ENCODE measurements at regions not wholly inside any gene's neighbourhood (a gene's known extent, or its start where the extent isn't known, plus 50 kb on each side); places are given as distances from the start of the nearest gene placed in this dataset.

- Histone ChIP-seq H3K4me1 (ENCODE audit: control insufficient read depth, insufficient read depth, low read length) (no peaks in the 10 kb centered on the region), H3K4me3 (ENCODE audit: low read depth, low read length) (no peak overlapping the region), H3K9me3 (ENCODE audit: control insufficient read depth, insufficient read depth, low read length) (peaks cover 2% of the 10 kb centered on the region), H3K36me3 (ENCODE audit: control insufficient read depth, insufficient read depth, low read length) (no peaks in the 10 kb centered on the region), H3K27ac (ENCODE audit: low read depth, low read length) (no peak overlapping the region), H3K27me3 (ENCODE audit: control insufficient read depth, insufficient read depth, low read length) (no peaks in the 10 kb centered on the region)
- DNase-seq (ENCODE audit: low read depth in 4 of 6, low spot score in 6 of 6) = no peak
- 93% methylated on average over 5 of the region's 7 CpGs for WGBS (ENCODE audit: insufficient coverage)
These were observed 173.8 kb upstream of the ZKSCAN2 start for GRCh38 chr16:25431472-25431871.

DNA sequence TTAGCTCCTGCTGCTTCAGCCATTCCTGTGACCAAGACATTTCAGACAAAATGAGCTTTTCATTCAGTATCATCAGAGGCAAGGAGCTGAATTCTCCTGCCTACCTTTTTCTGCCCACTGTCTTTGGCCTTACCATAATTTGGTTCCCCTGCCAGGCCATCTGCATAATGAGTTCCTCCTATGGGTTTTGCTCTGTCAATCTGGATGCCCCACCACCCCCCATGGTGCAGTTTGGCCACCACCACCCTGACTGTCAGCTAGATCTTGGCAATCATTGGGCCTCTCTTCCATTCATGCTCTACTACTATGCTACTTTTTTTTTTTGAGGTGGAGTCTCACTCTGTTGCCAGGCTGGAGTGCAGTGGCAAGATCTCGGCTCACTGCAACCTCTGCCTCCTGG lies 169.2 kb upstream of the ZKSCAN2 start:
- H3K4me3 ChIP-seq (ENCODE audit: low read depth, low read length) = no peak overlapping the region
- H3K27me3 ChIP-seq (ENCODE audit: control insufficient read depth, insufficient read depth, low read length) = no peaks in the 10 kb centered on the region
- H3K4me1 ChIP-seq (ENCODE audit: control insufficient read depth, insufficient read depth, low read length) = no peaks in the 10 kb centered on the region
- H3K9me3 ChIP-seq (ENCODE audit: control insufficient read depth, insufficient read depth, low read length) = peaks cover 2% of the 10 kb centered on the region
- 86% methylated on average over 1 of the region's 1 CpG for WGBS (ENCODE audit: insufficient coverage)
- no peaks in the 10 kb centered on the region for H3K36me3 ChIP-seq (ENCODE audit: control insufficient read depth, insufficient read depth, low read length)
- no peak for DNase-seq (ENCODE audit: low read depth in 4 of 6, low spot score in 6 of 6)
- no peak overlapping the region for H3K27ac ChIP-seq (ENCODE audit: low read depth, low read length)

GRCh38 chr16:25419681-25420080 lies 162.0 kb upstream of the ZKSCAN2 start:
- DNase-seq (ENCODE audit: low read depth in 4 of 6, low spot score in 6 of 6) = peak in 2 of 6 donors; percentile 29 to 34
- H3K27ac ChIP-seq (ENCODE audit: low read depth, low read length) = no peak overlapping the region
- H3K9me3 ChIP-seq (ENCODE audit: control insufficient read depth, insufficient read depth, low read length) = no peaks in the 10 kb centered on the region
- H3K4me1 ChIP-seq (ENCODE audit: control insufficient read depth, insufficient read depth, low read length) = no peaks in the 10 kb centered on the region
- H3K27me3 ChIP-seq (ENCODE audit: control insufficient read depth, insufficient read depth, low read length) = no peaks in the 10 kb centered on the region
- no peaks in the 10 kb centered on the region for H3K36me3 ChIP-seq (ENCODE audit: control insufficient read depth, insufficient read depth, low read length)
- WGBS (ENCODE audit: insufficient coverage) = 58% methylated on average over 2 of the region's 3 CpGs
- H3K4me3 ChIP-seq (ENCODE audit: low read depth, low read length) = no peak overlapping the region

DNA sequence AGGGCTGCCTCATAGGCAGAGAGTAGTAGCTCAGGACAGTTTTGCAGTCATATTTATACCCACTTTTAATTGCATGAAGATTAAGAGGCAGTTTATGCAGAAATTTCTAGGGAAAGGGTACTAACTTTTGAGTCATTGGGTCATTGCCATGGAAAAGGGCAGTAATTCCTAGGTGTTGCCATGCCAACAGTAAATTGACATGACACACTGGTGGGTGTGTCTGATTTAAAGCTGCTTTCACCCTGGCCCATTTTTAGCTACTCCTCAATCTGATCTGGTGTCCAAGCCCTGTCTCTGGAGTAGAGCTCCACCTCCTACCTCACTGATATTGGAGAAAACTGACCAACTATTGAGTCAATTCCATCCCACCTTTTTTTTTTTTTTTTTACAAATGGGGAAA lies 161.5 kb upstream of the ZKSCAN2 start:
- Histone ChIP-seq H3K9me3 (ENCODE audit: control insufficient read depth, insufficient read depth, low read length) (no peaks in the 10 kb centered on the region), H3K4me3 (ENCODE audit: low read depth, low read length) (no peak overlapping the region), H3K27ac (ENCODE audit: low read depth, low read length) (no peak overlapping the region), H3K4me1 (ENCODE audit: control insufficient read depth, insufficient read depth, low read length) (no peaks in the 10 kb centered on the region), H3K36me3 (ENCODE audit: control insufficient read depth, insufficient read depth, low read length) (no peaks in the 10 kb centered on the region), H3K27me3 (ENCODE audit: control insufficient read depth, insufficient read depth, low read length) (no peaks in the 10 kb centered on the region)
- no peak for DNase-seq (ENCODE audit: low read depth in 4 of 6, low spot score in 6 of 6)

- no peak overlapping the region for H3K27ac ChIP-seq (ENCODE audit: low read depth, low read length)
- H3K27me3 ChIP-seq (ENCODE audit: control insufficient read depth, insufficient read depth, low read length) = no peaks in the 10 kb centered on the region
- DNase-seq (ENCODE audit: low read depth in 4 of 6, low spot score in 6 of 6) = no peak
- WGBS (ENCODE audit: insufficient coverage) = 100% methylated on average over 1 of the region's 2 CpGs
- H3K36me3 ChIP-seq (ENCODE audit: control insufficient read depth, insufficient read depth, low read length) = no peaks in the 10 kb centered on the region
- H3K4me3 ChIP-seq (ENCODE audit: low read depth, low read length) = no peak overlapping the region
- H3K9me3 ChIP-seq (ENCODE audit: control insufficient read depth, insufficient read depth, low read length) = no peaks in the 10 kb centered on the region
- H3K4me1 ChIP-seq (ENCODE audit: control insufficient read depth, insufficient read depth, low read length) = no peaks in the 10 kb centered on the region
These were observed 158.4 kb upstream of the ZKSCAN2 start for GRCh38 chr16:25416002-25416401.

GRCh38 chr16:25413975-25414374 lies 156.3 kb upstream of the ZKSCAN2 start:
- no peaks in the 10 kb centered on the region for H3K27me3 ChIP-seq (ENCODE audit: control insufficient read depth, insufficient read depth, low read length)
- H3K4me1 ChIP-seq (ENCODE audit: control insufficient read depth, insufficient read depth, low read length) = no peaks in the 10 kb centered on the region
- no peak overlapping the region for H3K4me3 ChIP-seq (ENCODE audit: low read depth, low read length)
- no peaks in the 10 kb centered on the region for H3K9me3 ChIP-seq (ENCODE audit: control insufficient read depth, insufficient read depth, low read length)
- no peaks in the 10 kb centered on the region for H3K36me3 ChIP-seq (ENCODE audit: control insufficient read depth, insufficient read depth, low read length)
- no peak for DNase-seq (ENCODE audit: low read depth in 4 of 6, low spot score in 6 of 6)
- WGBS (ENCODE audit: insufficient coverage) = no CpG with 5 or more reads among the region's 1 CpG
- H3K27ac ChIP-seq (ENCODE audit: low read depth, low read length) = no peak overlapping the region

- Histone ChIP-seq H3K9me3 (ENCODE audit: control insufficient read depth, insufficient read depth, low read length) (no peaks in the 10 kb centered on the region), H3K4me3 (ENCODE audit: low read depth, low read length) (no peak overlapping the region), H3K4me1 (ENCODE audit: control insufficient read depth, insufficient read depth, low read length) (no peaks in the 10 kb centered on the region), H3K27me3 (ENCODE audit: control insufficient read depth, insufficient read depth, low read length) (no peaks in the 10 kb centered on the region), H3K36me3 (ENCODE audit: control insufficient read depth, insufficient read depth, low read length) (no peaks in the 10 kb centered on the region), H3K27ac (ENCODE audit: low read depth, low read length) (no peak overlapping the region)
- no peak for DNase-seq (ENCODE audit: low read depth in 4 of 6, low spot score in 6 of 6)
These were observed 155.5 kb upstream of the ZKSCAN2 start for GRCh38 chr16:25413133-25413532.

DNA sequence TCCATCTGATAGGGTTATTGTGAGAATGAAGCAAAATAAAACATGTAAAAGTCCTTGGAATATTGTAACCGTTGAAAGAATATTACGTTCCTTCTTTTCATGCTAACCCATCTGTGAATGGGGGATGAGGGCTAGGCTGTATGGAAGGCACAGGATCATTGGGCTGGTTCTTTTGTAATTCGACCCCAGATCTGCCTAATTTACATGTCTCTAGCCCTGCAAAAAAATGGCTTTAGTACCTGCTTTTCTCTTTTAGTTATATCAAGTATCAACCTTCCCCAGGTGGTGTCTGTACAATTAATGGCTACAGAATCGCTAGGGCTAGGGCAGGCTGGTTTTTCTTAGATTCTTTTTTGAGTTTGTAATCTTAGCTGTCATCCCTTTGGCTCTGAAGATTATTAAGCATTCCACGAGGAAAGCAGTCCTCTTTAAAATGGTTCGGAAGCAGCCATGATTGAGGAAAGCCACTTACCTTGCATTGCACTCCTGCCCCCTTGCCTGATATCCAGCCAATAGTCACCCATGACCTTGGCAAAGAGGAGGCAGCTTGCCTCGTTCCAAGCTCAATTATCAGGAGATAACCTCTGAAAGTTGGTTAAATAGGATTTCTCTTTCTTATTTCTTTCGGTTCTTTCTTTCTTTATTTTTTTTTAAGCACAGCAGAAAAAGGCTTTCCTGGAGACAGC lies 153.9 kb upstream of the ZKSCAN2 start:
- no peaks in the 10 kb centered on the region for H3K36me3 ChIP-seq (ENCODE audit: control insufficient read depth, insufficient read depth, low read length)
- H3K27ac ChIP-seq (ENCODE audit: low read depth, low read length) = no peak overlapping the region
- no peaks in the 10 kb centered on the region for H3K27me3 ChIP-seq (ENCODE audit: control insufficient read depth, insufficient read depth, low read length)
- WGBS (ENCODE audit: insufficient coverage) = 100% methylated on average over 1 of the region's 8 CpGs
- no peaks in the 10 kb centered on the region for H3K9me3 ChIP-seq (ENCODE audit: control insufficient read depth, insufficient read depth, low read length)
- H3K4me1 ChIP-seq (ENCODE audit: control insufficient read depth, insufficient read depth, low read length) = no peaks in the 10 kb centered on the region
- DNase-seq (ENCODE audit: low read depth in 4 of 6, low spot score in 6 of 6) = no peak
- no peak overlapping the region for H3K4me3 ChIP-seq (ENCODE audit: low read depth, low read length)

DNA sequence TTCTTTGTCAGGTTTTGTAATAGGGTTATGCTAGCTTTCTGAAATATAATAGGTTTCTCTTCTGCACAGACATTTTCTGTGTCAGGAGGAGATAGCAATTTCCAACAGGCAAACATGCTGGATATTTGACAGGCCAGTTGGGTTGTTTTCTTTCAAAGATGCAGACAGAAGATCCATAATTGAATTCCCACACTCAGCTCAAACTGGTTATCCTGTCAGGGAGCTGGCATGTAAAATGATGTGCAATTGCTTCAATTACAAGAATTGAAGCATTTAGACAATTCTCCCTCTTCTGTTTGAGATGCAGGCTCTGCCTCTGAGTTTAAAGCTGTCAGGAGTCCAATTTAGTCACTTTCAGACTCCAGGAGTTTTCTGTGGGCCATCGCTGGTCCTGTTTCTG lies 146.2 kb upstream of the ZKSCAN2 start:
- DNase-seq (ENCODE audit: low read depth in 4 of 6, low spot score in 6 of 6) = no peak
- no peaks in the 10 kb centered on the region for H3K36me3 ChIP-seq (ENCODE audit: control insufficient read depth, insufficient read depth, low read length)
- H3K4me1 ChIP-seq (ENCODE audit: control insufficient read depth, insufficient read depth, low read length) = no peaks in the 10 kb centered on the region
- no peaks in the 10 kb centered on the region for H3K9me3 ChIP-seq (ENCODE audit: control insufficient read depth, insufficient read depth, low read length)
- no peak overlapping the region for H3K4me3 ChIP-seq (ENCODE audit: low read depth, low read length)
- H3K27me3 ChIP-seq (ENCODE audit: control insufficient read depth, insufficient read depth, low read length) = no peaks in the 10 kb centered on the region
- no peak overlapping the region for H3K27ac ChIP-seq (ENCODE audit: low read depth, low read length)
- no CpG with 5 or more reads among the region's 1 CpG for WGBS (ENCODE audit: insufficient coverage)

GRCh38 chr16:25395528-25395927 lies 137.9 kb upstream of the ZKSCAN2 start:
- Histone ChIP-seq H3K36me3 (ENCODE audit: control insufficient read depth, insufficient read depth, low read length) (no peaks in the 10 kb centered on the region), H3K4me3 (ENCODE audit: low read depth, low read length) (no peak overlapping the region), H3K27ac (ENCODE audit: low read depth, low read length) (no peak overlapping the region), H3K9me3 (ENCODE audit: control insufficient read depth, insufficient read depth, low read length) (peaks cover 2% of the 10 kb centered on the region), H3K27me3 (ENCODE audit: control insufficient read depth, insufficient read depth, low read length) (no peaks in the 10 kb centered on the region), H3K4me1 (ENCODE audit: control insufficient read depth, insufficient read depth, low read length) (no peaks in the 10 kb centered on the region)
- no peak for DNase-seq (ENCODE audit: low read depth in 4 of 6, low spot score in 6 of 6)
